ENCODE measurements at regions not wholly inside any gene's neighbourhood (a gene's known extent, or its start where the extent isn't known, plus 50 kb on each side); places are given as distances from the start of the nearest gene placed in this dataset.

DNA sequence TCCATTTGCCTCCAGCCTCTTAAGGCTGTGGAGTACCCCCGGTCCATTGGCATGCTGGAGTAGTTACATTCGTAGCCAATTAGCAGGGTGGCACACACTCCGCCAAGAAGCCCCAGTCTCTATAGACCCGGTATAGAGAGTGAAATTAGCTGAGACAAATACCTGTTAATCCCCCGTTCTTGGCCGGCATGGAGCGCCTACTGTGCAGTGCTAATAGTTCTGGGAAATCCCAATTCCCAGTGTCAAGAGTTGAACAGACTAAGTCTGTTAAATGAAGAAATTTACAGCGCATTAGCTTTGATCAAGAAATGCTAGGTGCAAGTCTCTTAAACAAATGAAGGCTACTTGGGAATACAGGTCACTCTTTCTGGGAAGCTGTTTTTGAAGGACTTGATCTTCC lies 127.8 kb upstream of the ARX start:
- TF ChIP-seq, protein P1, sequence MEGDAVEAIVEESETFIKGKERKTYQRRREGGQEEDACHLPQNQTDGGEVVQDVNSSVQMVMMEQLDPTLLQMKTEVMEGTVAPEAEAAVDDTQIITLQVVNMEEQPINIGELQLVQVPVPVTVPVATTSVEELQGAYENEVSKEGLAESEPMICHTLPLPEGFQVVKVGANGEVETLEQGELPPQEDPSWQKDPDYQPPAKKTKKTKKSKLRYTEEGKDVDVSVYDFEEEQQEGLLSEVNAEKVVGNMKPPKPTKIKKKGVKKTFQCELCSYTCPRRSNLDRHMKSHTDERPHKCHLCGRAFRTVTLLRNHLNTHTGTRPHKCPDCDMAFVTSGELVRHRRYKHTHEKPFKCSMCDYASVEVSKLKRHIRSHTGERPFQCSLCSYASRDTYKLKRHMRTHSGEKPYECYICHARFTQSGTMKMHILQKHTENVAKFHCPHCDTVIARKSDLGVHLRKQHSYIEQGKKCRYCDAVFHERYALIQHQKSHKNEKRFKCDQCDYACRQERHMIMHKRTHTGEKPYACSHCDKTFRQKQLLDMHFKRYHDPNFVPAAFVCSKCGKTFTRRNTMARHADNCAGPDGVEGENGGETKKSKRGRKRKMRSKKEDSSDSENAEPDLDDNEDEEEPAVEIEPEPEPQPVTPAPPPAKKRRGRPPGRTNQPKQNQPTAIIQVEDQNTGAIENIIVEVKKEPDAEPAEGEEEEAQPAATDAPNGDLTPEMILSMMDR (conservative IDR thresholded peaks at IDR 0.05; ENCODE audit: low read depth, low read length), result no peak
- no peak for TF ChIP-seq EZH2 (IDR thresholded peaks at IDR 0.05; ENCODE audit: borderline replicate concordance, low read depth, low read length, poor library complexity, severe bottlenecking)

Measured in A673 (cell line).